Neural progenitor cell (in vitro differentiated cells): ENCODE measurements at regions not wholly inside any gene's neighbourhood (a gene's known extent, or its start where the extent isn't known, plus 50 kb on each side); places are given as distances from the start of the nearest gene placed in this dataset.

ENCODE experiments used
- CTCF ChIP-seq: fragments of 200-600 bp; sonication (generic); IDR thresholded peaks from 2 replicates; pipeline ENCODE4 v1.5.1; 2017; ENCODE audit warnings: antibody characterized with exemption, mild to moderate bottlenecking
- EZH2 ChIP-seq: fragments of 200-600 bp; sonication (generic); IDR thresholded peaks from 2 replicates; pipeline ENCODE4 v1.6.1; 2017; ENCODE audit warnings: antibody characterized with exemption, mild to moderate bottlenecking, moderate library complexity

- TF ChIP-seq EZH2 = no peak
- TF ChIP-seq CTCF = no peak
These were observed 181.6 kb upstream of the ELAC2 start for GRCh38 chr17:13199425-13199824.
